PFSK-1 (cell line): ENCODE measurements at regions not wholly inside any gene's neighbourhood (a gene's known extent, or its start where the extent isn't known, plus 50 kb on each side); places are given as distances from the start of the nearest gene placed in this dataset.

ENCODE experiments used
- FOXP2 ChIP-seq: optimal IDR thresholded peaks from 2 replicates; pipeline ENCODE3; 2011; ENCODE audit warnings: borderline replicate concordance, control low read depth, inconsistent platforms; ENCODE audit not compliant: insufficient read depth; ENCODE audit errors: extremely low read length, extremely low read depth
- POLR2AphosphoS5 ChIP-seq: IDR thresholded peaks from 2 replicates; pipeline ENCODE4 v1.6.1; 2012; ENCODE audit warnings: low read depth, mild to moderate bottlenecking, control low read depth, low read length, moderate library complexity
- REST ChIP-seq, 2 experiments: IDR thresholded peaks; 2 replicates each; pipeline versions ENCODE4 v1.6.1 to v1.8.0; 2011 to 2012; ENCODE audit warnings: low read depth in 2 of 2, low read length in 2 of 2, control low read depth in 1 of 2, inconsistent platforms in 1 of 2, mild to moderate bottlenecking in 1 of 2, moderate library complexity in 1 of 2; ENCODE audit not compliant: insufficient read depth in 1 of 2
- SIN3A ChIP-seq: IDR thresholded peaks from 2 replicates; pipeline ENCODE4 v1.6.1; 2012; ENCODE audit warnings: mild to moderate bottlenecking, low read length, moderate library complexity, borderline replicate concordance; ENCODE audit not compliant: insufficient read depth
- TAF1 ChIP-seq: IDR thresholded peaks from 2 replicates; pipeline ENCODE4 v1.6.1; 2012; ENCODE audit warnings: low read length, control low read depth, borderline replicate concordance; ENCODE audit not compliant: insufficient read depth

- no peak for TF ChIP-seq FOXP2
- no peak for TF ChIP-seq POLR2AphosphoS5
- no peak for TF ChIP-seq REST (IDR thresholded peaks at IDR 0.05; ENCODE audit: insufficient read depth in 1 of 2, low read depth in 2 of 2, low read length in 2 of 2)
- TF ChIP-seq TAF1: no peak
- TF ChIP-seq SIN3A: no peak
Measured at GRCh38 chr10:111459967-111460366, 383.1 kb downstream of the ADRA2A start.

- TF ChIP-seq SIN3A: no peak
- no peak for TF ChIP-seq FOXP2
- TF ChIP-seq POLR2AphosphoS5: no peak
- TF ChIP-seq REST (IDR thresholded peaks at IDR 0.05; ENCODE audit: insufficient read depth in 1 of 2, low read depth in 2 of 2, low read length in 2 of 2): no peak
- TF ChIP-seq TAF1: no peak
Measured at GRCh38 chr10:111472445-111472844, 395.6 kb downstream of the ADRA2A start.

GRCh38 chr10:111473361-111473760 is 396.5 kb downstream of the ADRA2A start:
- no peak for TF ChIP-seq SIN3A
- TF ChIP-seq FOXP2: no peak
- no peak for TF ChIP-seq REST (IDR thresholded peaks at IDR 0.05; ENCODE audit: insufficient read depth in 1 of 2, low read depth in 2 of 2, low read length in 2 of 2)
- no peak for TF ChIP-seq TAF1
- TF ChIP-seq POLR2AphosphoS5: no peak

- TF ChIP-seq REST (IDR thresholded peaks at IDR 0.05; ENCODE audit: insufficient read depth in 1 of 2, low read depth in 2 of 2, low read length in 2 of 2): no peak
- no peak for TF ChIP-seq FOXP2
- no peak for TF ChIP-seq TAF1
- no peak for TF ChIP-seq POLR2AphosphoS5
- TF ChIP-seq SIN3A: no peak
Measured at GRCh38 chr10:111474786-111475185, 398.0 kb downstream of the ADRA2A start.

- TF ChIP-seq TAF1 (no peak), POLR2AphosphoS5 (no peak), FOXP2 (no peak), REST (IDR thresholded peaks at IDR 0.05; ENCODE audit: insufficient read depth in 1 of 2, low read depth in 2 of 2, low read length in 2 of 2) (no peak), SIN3A (no peak)
Measured at GRCh38 chr10:111475720-111476119, 398.9 kb downstream of the ADRA2A start.
